Nephron (organoid): ENCODE measurements at regions not wholly inside any gene's neighbourhood (a gene's known extent, or its start where the extent isn't known, plus 50 kb on each side); places are given as distances from the start of the nearest gene placed in this dataset.

ENCODE experiments used
- H3K27ac Mint-ChIP-seq, 3 experiments: 2 replicates each; pipeline ENCODE4 v1.8.0; 2020; ENCODE audit warnings: mixed read lengths in 3 of 3, mild to moderate bottlenecking in 2 of 3, moderate library complexity in 1 of 3
- H3K27me3 Mint-ChIP-seq: 2 replicates; pipeline ENCODE4 v1.8.0; 2021; ENCODE audit warnings: low read depth, mild to moderate bottlenecking, moderate library complexity, mixed read lengths
- H3K36me3 Mint-ChIP-seq: 2 replicates; pipeline ENCODE4 v1.8.0; 2020; ENCODE audit warnings: low read depth, mixed read lengths
- H3K4me1 Mint-ChIP-seq: 2 replicates; pipeline ENCODE4 v1.8.0; 2020; ENCODE audit warnings: mixed read lengths
- H3K4me3 Mint-ChIP-seq, 3 experiments: 2 replicates each; pipeline ENCODE4 v1.8.0; 2020; ENCODE audit warnings: mild to moderate bottlenecking in 3 of 3, mixed read lengths in 3 of 3, moderate library complexity in 2 of 3
- H3K9me3 Mint-ChIP-seq: 2 replicates; pipeline ENCODE4 v1.8.0; 2020; ENCODE audit warnings: mixed read lengths
- TF ChIP-seq, protein P1 (sequence below), 3 experiments: fragments of 200-600 bp; sonication (generic); IDR thresholded peaks; one replicate each; pipeline ENCODE4 v1.5.0; 2021; ENCODE audit warnings: antibody characterized with exemption in 3 of 3; ENCODE audit not compliant: unreplicated experiment in 3 of 3

- no peak overlapping the region for H3K27ac Mint-ChIP-seq
- no peaks in the 10 kb centered on the region for H3K4me1 Mint-ChIP-seq
- no peak overlapping the region for H3K4me3 Mint-ChIP-seq
- H3K27me3 Mint-ChIP-seq, result peaks cover 3% of the 10 kb centered on the region
- TF ChIP-seq, protein P1, sequence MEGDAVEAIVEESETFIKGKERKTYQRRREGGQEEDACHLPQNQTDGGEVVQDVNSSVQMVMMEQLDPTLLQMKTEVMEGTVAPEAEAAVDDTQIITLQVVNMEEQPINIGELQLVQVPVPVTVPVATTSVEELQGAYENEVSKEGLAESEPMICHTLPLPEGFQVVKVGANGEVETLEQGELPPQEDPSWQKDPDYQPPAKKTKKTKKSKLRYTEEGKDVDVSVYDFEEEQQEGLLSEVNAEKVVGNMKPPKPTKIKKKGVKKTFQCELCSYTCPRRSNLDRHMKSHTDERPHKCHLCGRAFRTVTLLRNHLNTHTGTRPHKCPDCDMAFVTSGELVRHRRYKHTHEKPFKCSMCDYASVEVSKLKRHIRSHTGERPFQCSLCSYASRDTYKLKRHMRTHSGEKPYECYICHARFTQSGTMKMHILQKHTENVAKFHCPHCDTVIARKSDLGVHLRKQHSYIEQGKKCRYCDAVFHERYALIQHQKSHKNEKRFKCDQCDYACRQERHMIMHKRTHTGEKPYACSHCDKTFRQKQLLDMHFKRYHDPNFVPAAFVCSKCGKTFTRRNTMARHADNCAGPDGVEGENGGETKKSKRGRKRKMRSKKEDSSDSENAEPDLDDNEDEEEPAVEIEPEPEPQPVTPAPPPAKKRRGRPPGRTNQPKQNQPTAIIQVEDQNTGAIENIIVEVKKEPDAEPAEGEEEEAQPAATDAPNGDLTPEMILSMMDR (IDR thresholded peaks at IDR 0.05; ENCODE audit: unreplicated experiment in 3 of 3), result no peak
- H3K36me3 Mint-ChIP-seq, result peaks cover 59% of the 10 kb centered on the region
- H3K9me3 Mint-ChIP-seq, result peaks cover 44% of the 10 kb centered on the region
These were observed 80.8 kb upstream of the METRNL start for GRCh38 chr17:82998637-82999036.

GRCh38 chr17:83000738-83001137, 78.7 kb upstream of the METRNL start:
- H3K9me3 Mint-ChIP-seq, result peaks cover 32% of the 10 kb centered on the region
- peaks cover 53% of the 10 kb centered on the region for H3K36me3 Mint-ChIP-seq
- TF ChIP-seq, protein P1 (IDR thresholded peaks at IDR 0.05; ENCODE audit: unreplicated experiment in 3 of 3), result no peak
- H3K4me1 Mint-ChIP-seq, result no peaks in the 10 kb centered on the region
- H3K4me3 Mint-ChIP-seq, result no peak overlapping the region
- no peak overlapping the region for H3K27ac Mint-ChIP-seq
- peaks cover 3% of the 10 kb centered on the region for H3K27me3 Mint-ChIP-seq

GRCh38 chr17:83002118-83002805, 77.1 kb upstream of the METRNL start:
- TF ChIP-seq, protein P1 (IDR thresholded peaks at IDR 0.05; ENCODE audit: unreplicated experiment in 3 of 3), result no peak
- H3K4me3 Mint-ChIP-seq, result no peak overlapping the region
- peaks cover 18% of the 10 kb centered on the region for H3K9me3 Mint-ChIP-seq
- peaks cover 6% of the 10 kb centered on the region for H3K4me1 Mint-ChIP-seq
- peaks cover 8% of the 10 kb centered on the region for H3K27me3 Mint-ChIP-seq
- H3K36me3 Mint-ChIP-seq, result peaks cover 55% of the 10 kb centered on the region
- no peak overlapping the region for H3K27ac Mint-ChIP-seq

GRCh38 chr17:83004791-83005380, 74.5 kb upstream of the METRNL start:
- Mint-ChIP-seq H3K36me3 (peaks cover 49% of the 10 kb centered on the region), H3K4me3 (no peak overlapping the region), H3K27ac (no peak overlapping the region), H3K27me3 (peaks cover 11% of the 10 kb centered on the region), H3K9me3 (peaks cover 10% of the 10 kb centered on the region), H3K4me1 (peaks cover 17% of the 10 kb centered on the region)
- TF ChIP-seq, protein P1 (IDR thresholded peaks at IDR 0.05; ENCODE audit: unreplicated experiment in 3 of 3), result no peak

DNA sequence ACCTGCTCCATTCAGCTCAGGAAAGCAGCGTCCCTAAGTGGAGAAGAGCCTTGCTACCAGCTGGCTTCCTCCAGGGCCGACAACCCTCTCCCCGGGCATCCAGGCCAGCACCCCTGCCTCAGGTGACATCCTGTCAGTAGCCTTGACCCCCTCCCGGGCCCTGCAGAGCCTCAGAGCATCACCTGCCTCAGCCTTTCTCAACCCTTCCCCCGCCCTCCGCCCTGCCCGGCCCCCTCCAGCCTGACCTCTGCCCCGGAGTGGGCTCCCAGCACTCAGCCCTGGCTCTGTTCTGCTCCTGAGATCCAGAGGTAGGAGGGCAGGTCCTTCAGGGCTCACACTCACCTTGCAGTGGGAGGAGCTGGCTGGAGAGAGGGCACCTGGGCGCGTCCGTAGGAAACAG, 73.8 kb upstream of the METRNL start:
- H3K4me1 Mint-ChIP-seq, result peaks cover 21% of the 10 kb centered on the region
- H3K36me3 Mint-ChIP-seq, result peaks cover 47% of the 10 kb centered on the region
- H3K4me3 Mint-ChIP-seq, result no peak overlapping the region
- H3K9me3 Mint-ChIP-seq, result peaks cover 9% of the 10 kb centered on the region
- H3K27ac Mint-ChIP-seq, result no peak overlapping the region
- peaks cover 10% of the 10 kb centered on the region for H3K27me3 Mint-ChIP-seq
- TF ChIP-seq, protein P1 (IDR thresholded peaks at IDR 0.05; ENCODE audit: unreplicated experiment in 3 of 3), result no peak
